ENCODE measurements at regions not wholly inside any gene's neighbourhood (a gene's known extent, or its start where the extent isn't known, plus 50 kb on each side); places are given as distances from the start of the nearest gene placed in this dataset.

GRCh38 chr3:69499422-69499821 is 113.5 kb upstream of the FRMD4B start:
- 71 to 73% methylated on average over 3 of the region's 3 CpGs for WGBS, 2 donors
- H3K27ac ChIP-seq, result peak overlapping the region; percentile 16 to 73 (median 61)
- DNase-seq (no peak), ATAC-seq (ENCODE audit: low FRiP score in 2 of 2) (no peak)
- no peak overlapping the region for H3K4me3 ChIP-seq
- H3K4me1 ChIP-seq, result peaks cover 0 to 10% (median 4%) of the 10 kb centered on the region in 4 donors
- TF ChIP-seq POLR2A (IDR thresholded peaks at IDR 0.05), result no peak
- no peak for TF ChIP-seq CTCF (IDR thresholded peaks at IDR 0.05)
- TF ChIP-seq EP300 (IDR thresholded peaks at IDR 0.05), result no peak
- TF ChIP-seq POLR2AphosphoS5 (IDR thresholded peaks at IDR 0.05), result no peak
- H3K36me3 ChIP-seq, result no peaks in the 10 kb centered on the region
- H3K9me3 ChIP-seq, result no peaks in the 10 kb centered on the region
- H3K27me3 ChIP-seq, result no peaks in the 10 kb centered on the region

GRCh38 chr3:69496856-69497255 is 111.0 kb upstream of the FRMD4B start:
- ATAC-seq (ENCODE audit: low FRiP score in 2 of 2) (no peak), DNase-seq (no peak)
- Histone ChIP-seq H3K27me3 (no peaks in the 10 kb centered on the region), H3K4me1 (peaks cover 0 to 11% (median 7%) of the 10 kb centered on the region in 4 donors), H3K4me3 (no peak overlapping the region), H3K27ac (no peak overlapping the region), H3K9me3 (no peaks in the 10 kb centered on the region), H3K36me3 (no peaks in the 10 kb centered on the region)
- TF ChIP-seq POLR2A (IDR thresholded peaks at IDR 0.05) (no peak), POLR2AphosphoS5 (IDR thresholded peaks at IDR 0.05) (no peak), EP300 (IDR thresholded peaks at IDR 0.05) (no peak), CTCF (IDR thresholded peaks at IDR 0.05) (no peak)
- 70 to 90% methylated on average over 3 of the region's 3 CpGs for WGBS, 2 donors

GRCh38 chr3:69494185-69494584 is 108.3 kb upstream of the FRMD4B start:
- Histone ChIP-seq H3K4me1 (peaks cover 0 to 5% (median 2%) of the 10 kb centered on the region in 4 donors), H3K27me3 (no peaks in the 10 kb centered on the region), H3K9me3 (no peaks in the 10 kb centered on the region), H3K27ac (no peak overlapping the region), H3K36me3 (no peaks in the 10 kb centered on the region), H3K4me3 (no peak overlapping the region)
- ATAC-seq (ENCODE audit: low FRiP score in 2 of 2) (no peak), DNase-seq (no peak)
- TF ChIP-seq CTCF (IDR thresholded peaks at IDR 0.05) (no peak), EP300 (IDR thresholded peaks at IDR 0.05) (no peak), POLR2AphosphoS5 (IDR thresholded peaks at IDR 0.05) (no peak), POLR2A (IDR thresholded peaks at IDR 0.05) (no peak)
- 44 to 69% methylated on average over 3 of the region's 3 CpGs for WGBS, 2 donors

- TF ChIP-seq EP300 (IDR thresholded peaks at IDR 0.05) (no peak), CTCF (IDR thresholded peaks at IDR 0.05) (no peak), POLR2AphosphoS5 (IDR thresholded peaks at IDR 0.05) (no peak)
- no peaks in the 10 kb centered on the region for H3K36me3 ChIP-seq
- H3K9me3 ChIP-seq, result no peaks in the 10 kb centered on the region
- no peak overlapping the region for H3K4me3 ChIP-seq
- 67 to 88% methylated on average over 3 of the region's 3 CpGs for WGBS, 2 donors
- peaks cover 0 to 5% (median 2%) of the 10 kb centered on the region in 4 donors for H3K4me1 ChIP-seq
- no peaks in the 10 kb centered on the region for H3K27me3 ChIP-seq
- DNase-seq (no peak), ATAC-seq (ENCODE audit: low FRiP score in 2 of 2) (no peak)
- no peak overlapping the region for H3K27ac ChIP-seq
These were observed 107.3 kb upstream of the FRMD4B start for GRCh38 chr3:69493157-69493556.

GRCh38 chr3:69491975-69492374 is 106.1 kb upstream of the FRMD4B start:
- no peak for TF ChIP-seq POLR2AphosphoS5 (IDR thresholded peaks at IDR 0.05)
- TF ChIP-seq POLR2A (IDR thresholded peaks at IDR 0.05), result no peak
- TF ChIP-seq CTCF (IDR thresholded peaks at IDR 0.05), result no peak
- TF ChIP-seq EP300 (IDR thresholded peaks at IDR 0.05), result no peak
- no peak overlapping the region for H3K4me3 ChIP-seq
- WGBS, 2 donors, result 72 to 75% methylated on average over 6 of the region's 6 CpGs
- DNase-seq (no peak), ATAC-seq (ENCODE audit: low FRiP score in 2 of 2) (no peak)
- no peak overlapping the region for H3K27ac ChIP-seq
- no peaks in the 10 kb centered on the region for H3K9me3 ChIP-seq
- no peaks in the 10 kb centered on the region for H3K36me3 ChIP-seq
- peaks cover 0 to 5% (median 2%) of the 10 kb centered on the region in 4 donors for H3K4me1 ChIP-seq
- no peaks in the 10 kb centered on the region for H3K27me3 ChIP-seq
